ENCODE measurements at regions not wholly inside any gene's neighbourhood (a gene's known extent, or its start where the extent isn't known, plus 50 kb on each side); places are given as distances from the start of the nearest gene placed in this dataset.

- Histone ChIP-seq H2BK5ac (ENCODE audit: low read depth, low read length, poor library complexity, severe bottlenecking) (no peak overlapping the region), H2BK15ac (ENCODE audit: low read depth, low read length) (no peak overlapping the region), H3K27ac (ENCODE audit: insufficient read depth, low read length) (no peak overlapping the region), H3K4me3 (ENCODE audit: insufficient read depth, low read depth, low read length) (no peak overlapping the region), H4K20me1 (ENCODE audit: insufficient read depth, low read length) (no peaks in the 10 kb centered on the region), H3K9ac (ENCODE audit: low read depth, low read length) (no peak overlapping the region), H3K36me3 (ENCODE audit: control insufficient read depth, insufficient read depth, low read length) (no peaks in the 10 kb centered on the region), H3K9me3 (ENCODE audit: control insufficient read depth, insufficient read depth, low read length) (no peaks in the 10 kb centered on the region), H4K91ac (ENCODE audit: insufficient read depth, low read depth, low read length) (no peak overlapping the region), H3K9me1 (ENCODE audit: insufficient read depth, low read length) (no peaks in the 10 kb centered on the region), H3K23ac (ENCODE audit: low read depth, low read length) (no peak overlapping the region), H3K14ac (replicated peaks; ENCODE audit: low read depth, low read length) (no peak overlapping the region), H3K79me1 (ENCODE audit: low read depth in 1 of 2, low read length in 2 of 2) (no peaks in the 10 kb centered on the region), H3K4me2 (ENCODE audit: low read depth, low read length) (no peak overlapping the region), H2AK9ac (replicated peaks; ENCODE audit: low read depth, low read length, poor library complexity) (no peak overlapping the region), H2BK120ac (ENCODE audit: low read depth, low read length) (no peak overlapping the region), H3K4ac (ENCODE audit: low read depth, low read length) (no peak overlapping the region), H2BK20ac (ENCODE audit: low read depth, low read length) (no peak overlapping the region), H2AFZ (replicated peaks; ENCODE audit: low read length, poor library complexity) (no peak overlapping the region), H3K18ac (ENCODE audit: low read depth, low read length) (no peak overlapping the region), H4K8ac (ENCODE audit: low read depth in 2 of 2, low read length in 2 of 2) (no peak overlapping the region), H3K27me3 (ENCODE audit: control insufficient read depth, insufficient read depth, low read length) (no peaks in the 10 kb centered on the region), H4K5ac (ENCODE audit: low read depth, low read length) (no peak overlapping the region), H3K4me1 (ENCODE audit: control insufficient read depth, insufficient read depth, low read length) (no peaks in the 10 kb centered on the region), H2AK5ac (ENCODE audit: low read depth, low read length) (no peak overlapping the region), H3K56ac (ENCODE audit: extremely low read depth, insufficient read depth, low read length) (no peak overlapping the region)
- TF ChIP-seq BHLHE40 (IDR thresholded peaks at IDR 0.05; ENCODE audit: low read depth, low read length) (no peak), CEBPB (IDR thresholded peaks at IDR 0.05; ENCODE audit: low read depth, low read length) (no peak), CHD1 (IDR thresholded peaks at IDR 0.05; ENCODE audit: low read depth, low read length) (no peak), POLR2A (IDR thresholded peaks at IDR 0.05; ENCODE audit: low read depth, low read length) (no peak), RAD21 (IDR thresholded peaks at IDR 0.05; ENCODE audit: low read length) (no peak), NFE2L2 (IDR thresholded peaks at IDR 0.05; ENCODE audit: low read depth, low read length) (no peak), MAZ (IDR thresholded peaks at IDR 0.05; ENCODE audit: borderline replicate concordance, low read depth, low read length) (no peak), SMC3 (IDR thresholded peaks at IDR 0.05; ENCODE audit: low read depth, low read length) (no peak), RFX5 (IDR thresholded peaks at IDR 0.05; ENCODE audit: low read depth, low read length) (no peak)
- ATAC-seq (ENCODE audit: low read depth) (no peak), DNase-seq (no peak)
- dilution Hi-C loops (cut with HindIII; ENCODE audit: low sequenced_read_pairs, unreplicated experiment) (no loop called here), intact Hi-C loops (cut with micrococcal nuclease) (no loop called here), in situ Hi-C loops (cut with MboI; ENCODE audit: low sequenced_read_pairs) (no loop called here)
- no CpG with 5 or more reads among the region's 5 CpGs for WGBS, 2 experiments (ENCODE audit: extremely low coverage in 2 of 2, insufficient read length in 1 of 2)
- no TSS peak for BruUV-seq (replicated peaks)
- CTCF ChIA-PET = no interaction called here
- POLR2A ChIA-PET (ENCODE audit: unreplicated experiment) = no interaction called here
Measured at GRCh38 chr13:34034411-34034810, 216.5 kb downstream of the RFC3 start.

Measured in IMR-90 (cell line).